ENCODE measurements at regions not wholly inside any gene's neighbourhood (a gene's known extent, or its start where the extent isn't known, plus 50 kb on each side); places are given as distances from the start of the nearest gene placed in this dataset.

- H3K27ac ChIP-seq (ENCODE audit: control insufficient read depth, insufficient read depth, low read length) = no peak overlapping the region
- no peak overlapping the region for H3K4me2 ChIP-seq (ENCODE audit: control insufficient read depth, extremely low read depth, insufficient read depth, low read depth, low read length)
- H3K9ac ChIP-seq (ENCODE audit: control insufficient read depth, extremely low read depth, insufficient read depth, low read length) = no peak overlapping the region
- H3K79me2 ChIP-seq (ENCODE audit: control insufficient read depth, insufficient read depth, low read length) = no peaks in the 10 kb centered on the region
- H3K27me3 ChIP-seq (ENCODE audit: control insufficient read depth, extremely low read depth, insufficient read depth, low read length) = no peaks in the 10 kb centered on the region
- no peaks in the 10 kb centered on the region for H3K9me3 ChIP-seq (ENCODE audit: control insufficient read depth, low read depth, low read length)
- H2AFZ ChIP-seq (ENCODE audit: control insufficient read depth, low read length) = no peak overlapping the region
- no peaks in the 10 kb centered on the region for H3K36me3 ChIP-seq (ENCODE audit: control insufficient read depth in 2 of 2, extremely low read depth in 1 of 2, insufficient read depth in 2 of 2, low read length in 2 of 2)
- TF ChIP-seq CTCF (optimal IDR thresholded peaks at IDR 0.05 in 1 of 3, IDR thresholded peaks at IDR 0.05 in 1 of 3, conservative IDR thresholded peaks at IDR 0.05 in 1 of 3; ENCODE audit: extremely low read depth in 1 of 3, insufficient read depth in 2 of 3, low read length in 3 of 3) = no peak
- FAIRE-seq = no peak
- H3K9me1 ChIP-seq (ENCODE audit: control insufficient read depth, extremely low read depth, insufficient read depth, low read length) = no peaks in the 10 kb centered on the region
- no peaks in the 10 kb centered on the region for H4K20me1 ChIP-seq (ENCODE audit: control insufficient read depth, extremely low read depth, insufficient read depth, low read length)
- dilution Hi-C loops (cut with MboI; ENCODE audit: extremely low pct_ligation_motif_present, low sequenced_read_pairs) = no loop called here
- H3K4me1 ChIP-seq (ENCODE audit: control insufficient read depth, extremely low read depth, insufficient read depth, low read length) = no peaks in the 10 kb centered on the region
- H3K4me3 ChIP-seq (ENCODE audit: control insufficient read depth in 2 of 3, extremely low read depth in 1 of 3, insufficient read depth in 2 of 3, low read depth in 1 of 3, low read length in 3 of 3) = no peak overlapping the region
- no peak for DNase-seq (ENCODE audit: low read depth, low spot score)
Measured at GRCh38 chr11:104390651-104391050, 226.7 kb upstream of the PDGFD start.

- no peak overlapping the region for H3K4me3 ChIP-seq (ENCODE audit: control insufficient read depth in 2 of 3, extremely low read depth in 1 of 3, insufficient read depth in 2 of 3, low read depth in 1 of 3, low read length in 3 of 3)
- H3K27ac ChIP-seq (ENCODE audit: control insufficient read depth, insufficient read depth, low read length) = no peak overlapping the region
- H3K9me1 ChIP-seq (ENCODE audit: control insufficient read depth, extremely low read depth, insufficient read depth, low read length) = no peaks in the 10 kb centered on the region
- no peaks in the 10 kb centered on the region for H3K36me3 ChIP-seq (ENCODE audit: control insufficient read depth in 2 of 2, extremely low read depth in 1 of 2, insufficient read depth in 2 of 2, low read length in 2 of 2)
- dilution Hi-C loops (cut with MboI; ENCODE audit: extremely low pct_ligation_motif_present, low sequenced_read_pairs) = no loop called here
- no peaks in the 10 kb centered on the region for H4K20me1 ChIP-seq (ENCODE audit: control insufficient read depth, extremely low read depth, insufficient read depth, low read length)
- no peak overlapping the region for H3K9ac ChIP-seq (ENCODE audit: control insufficient read depth, extremely low read depth, insufficient read depth, low read length)
- no peaks in the 10 kb centered on the region for H3K4me1 ChIP-seq (ENCODE audit: control insufficient read depth, extremely low read depth, insufficient read depth, low read length)
- DNase-seq (ENCODE audit: low read depth, low spot score) (no peak), FAIRE-seq (no peak)
- H3K27me3 ChIP-seq (ENCODE audit: control insufficient read depth, extremely low read depth, insufficient read depth, low read length) = no peaks in the 10 kb centered on the region
- H3K4me2 ChIP-seq (ENCODE audit: control insufficient read depth, extremely low read depth, insufficient read depth, low read depth, low read length) = no peak overlapping the region
- TF ChIP-seq EZH2 (IDR thresholded peaks at IDR 0.05; ENCODE audit: low read length) = no peak
- TF ChIP-seq CTCF (optimal IDR thresholded peaks at IDR 0.05 in 1 of 3, IDR thresholded peaks at IDR 0.05 in 1 of 3, conservative IDR thresholded peaks at IDR 0.05 in 1 of 3; ENCODE audit: extremely low read depth in 1 of 3, insufficient read depth in 2 of 3, low read length in 3 of 3) = no peak
- H2AFZ ChIP-seq (ENCODE audit: control insufficient read depth, low read length) = no peak overlapping the region
- no peaks in the 10 kb centered on the region for H3K79me2 ChIP-seq (ENCODE audit: control insufficient read depth, insufficient read depth, low read length)
- H3K9me3 ChIP-seq (ENCODE audit: control insufficient read depth, low read depth, low read length) = no peaks in the 10 kb centered on the region
Measured at GRCh38 chr11:104385884-104386283, 221.9 kb upstream of the PDGFD start.
